HG03521 (cell line): ENCODE measurements at regions not wholly inside any gene's neighbourhood (a gene's known extent, or its start where the extent isn't known, plus 50 kb on each side); places are given as distances from the start of the nearest gene placed in this dataset.
"Not testable (repeated sequence)": the region's sequence is repeated elsewhere in the genome, so short reads cannot be mapped to it uniquely, and the experiment has no call there.

Experiments used
- ATAC-seq: cut with Tn5 transposase; IDR thresholded peaks from one replicate; pipeline ENCODE4 v1.9.1; 2021; ENCODE audit warnings: mild to moderate bottlenecking, moderate library complexity; ENCODE audit not compliant: unreplicated experiment

GRCh38 chr2:128413718-128414341 lies 95.2 kb upstream of the HS6ST1 start:
- ATAC-seq, result no peak

DNA sequence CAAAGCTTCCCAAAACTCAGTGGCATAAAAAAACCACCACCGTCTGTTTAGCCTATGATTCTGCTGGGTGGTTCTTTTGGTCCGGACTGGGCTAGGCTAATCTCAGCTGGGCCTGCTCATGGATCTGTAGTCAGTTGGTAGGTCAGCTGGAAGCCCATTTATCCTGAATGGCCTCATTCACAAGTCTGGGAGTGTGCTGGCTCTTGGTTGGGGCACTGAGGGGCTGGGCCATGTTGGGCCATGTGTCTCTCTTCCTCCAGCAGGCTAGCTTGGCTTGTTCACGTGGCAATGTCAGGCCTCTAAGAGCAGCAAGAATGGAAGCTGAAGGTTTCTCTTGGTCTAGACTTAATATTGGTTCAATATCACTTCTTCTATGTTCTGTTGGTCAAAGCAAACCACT lies 95.7 kb upstream of the HS6ST1 start:
- ATAC-seq, result no peak

- no peak for ATAC-seq
Measured at GRCh38 chr2:128414946-128415778, 96.5 kb upstream of the HS6ST1 start.

DNA sequence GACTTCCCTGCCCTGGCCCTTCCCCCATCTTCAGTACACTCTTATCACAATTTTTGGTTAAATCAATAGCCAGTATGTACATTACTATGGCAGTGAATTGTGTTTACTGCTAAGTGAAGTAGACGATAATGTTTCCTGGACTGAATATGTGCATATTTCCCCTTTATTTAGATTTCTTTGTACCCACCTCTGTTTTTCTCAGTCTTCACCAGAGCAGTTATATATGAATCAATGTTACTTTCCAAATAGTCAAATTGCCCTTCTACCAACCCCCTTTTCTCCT lies 97.1 kb upstream of the HS6ST1 start:
- no peak for ATAC-seq

- no peak for ATAC-seq
Measured at GRCh38 chr2:128416109-128416785, 97.6 kb upstream of the HS6ST1 start.

DNA sequence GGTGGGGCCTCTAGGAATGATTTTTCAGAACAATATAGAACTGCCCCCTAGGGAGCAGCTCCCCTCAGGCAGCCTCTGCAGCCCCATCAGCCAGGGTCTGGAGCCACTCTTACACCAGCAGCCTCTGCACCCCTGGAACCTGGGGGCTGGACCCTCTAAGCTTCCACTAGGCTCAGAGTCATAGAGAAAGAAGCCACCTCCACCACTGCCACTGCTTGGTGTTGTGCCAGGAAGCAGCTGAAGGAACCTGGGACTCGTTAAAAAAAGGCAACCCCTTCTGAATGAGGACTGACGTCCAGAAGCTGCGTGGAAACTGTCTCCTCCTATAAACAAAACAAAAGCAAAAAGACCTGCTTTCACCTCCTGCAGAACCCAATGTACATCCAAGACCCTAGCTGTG lies 98.1 kb upstream of the HS6ST1 start:
- no peak for ATAC-seq

GRCh38 chr2:128417264-128417663 lies 98.6 kb upstream of the HS6ST1 start:
- ATAC-seq, result not testable (repeated sequence)

DNA sequence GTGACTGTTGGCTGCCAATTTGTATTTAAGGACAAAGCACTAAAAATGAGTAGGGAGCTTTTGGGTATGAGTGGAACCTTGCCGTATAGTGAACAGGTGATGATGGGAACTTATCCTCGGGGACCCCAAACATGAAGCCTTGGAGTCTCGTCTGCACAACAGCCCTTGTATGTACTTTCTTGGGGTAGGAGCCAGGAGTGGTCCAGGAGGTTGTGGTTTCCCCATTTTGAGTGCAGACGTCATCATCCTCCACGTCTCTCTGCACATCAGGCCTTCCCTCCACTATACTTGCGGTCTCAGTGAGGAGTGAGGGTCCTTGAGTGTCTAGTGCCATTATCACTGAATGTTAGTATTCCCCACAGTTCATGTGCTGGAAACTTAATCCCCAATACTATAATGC lies 101.5 kb upstream of the HS6ST1 start:
- ATAC-seq, result no peak

DNA sequence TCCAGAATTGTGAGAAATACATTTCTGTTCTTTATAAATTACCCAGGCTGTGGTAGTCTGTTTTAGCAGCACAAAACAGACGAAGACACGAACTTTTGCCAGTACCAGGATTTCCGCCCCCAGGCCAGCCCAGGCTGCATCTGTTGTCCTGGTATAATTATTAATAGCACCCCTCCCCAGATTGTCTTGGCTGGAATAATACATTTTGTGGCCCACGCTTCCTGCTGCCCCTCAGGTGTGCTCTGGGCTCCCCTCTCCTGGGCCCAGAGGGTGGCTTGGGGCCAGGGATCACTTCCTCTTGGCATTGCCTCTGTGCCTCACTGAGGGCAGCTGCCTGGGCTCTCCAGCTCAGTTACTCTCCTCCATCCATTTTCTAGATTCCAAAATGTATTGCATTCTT lies 102.1 kb upstream of the HS6ST1 start:
- ATAC-seq, result no peak

DNA sequence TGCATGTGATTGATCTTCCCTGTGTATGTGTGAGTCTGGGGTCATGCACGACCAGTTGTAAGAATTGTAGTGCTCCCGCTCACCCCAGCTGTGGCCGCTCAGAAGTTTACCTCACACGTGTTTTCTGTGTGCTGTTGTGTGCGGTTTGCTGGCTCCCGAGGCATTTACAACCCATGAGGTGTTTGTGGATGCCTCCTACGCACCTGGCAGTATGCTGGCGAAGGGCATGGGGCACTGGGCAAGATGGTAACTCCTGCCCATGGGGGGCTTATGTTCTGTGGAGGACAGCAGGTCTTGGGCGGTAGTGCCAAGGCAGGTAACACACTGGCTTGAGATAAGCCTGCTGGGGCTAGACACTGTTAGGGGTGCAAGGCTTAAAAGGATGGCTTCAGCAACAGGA lies 102.6 kb upstream of the HS6ST1 start:
- ATAC-seq, result no peak

GRCh38 chr2:128421861-128422311 lies 103.2 kb upstream of the HS6ST1 start:
- ATAC-seq, result no peak

DNA sequence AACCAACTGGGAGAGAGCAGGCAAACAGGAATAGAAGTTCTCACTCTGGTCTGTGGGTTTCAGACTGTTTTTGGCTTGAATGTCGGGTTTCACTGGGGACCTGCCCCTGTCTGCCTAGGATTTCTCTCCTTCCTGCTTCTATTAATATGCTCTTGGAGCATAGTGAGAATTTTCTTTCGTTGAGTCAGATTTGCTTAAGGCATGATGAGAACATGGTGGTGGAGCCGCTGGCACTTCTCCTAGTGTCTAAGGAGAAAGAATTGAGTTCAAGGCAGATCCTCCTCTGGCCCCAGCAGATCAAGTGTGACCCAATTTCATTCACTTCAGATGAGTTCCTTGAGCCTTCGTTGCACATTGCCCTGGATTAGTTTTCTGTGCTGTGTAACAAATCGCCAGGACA lies 103.9 kb upstream of the HS6ST1 start:
- no peak for ATAC-seq

DNA sequence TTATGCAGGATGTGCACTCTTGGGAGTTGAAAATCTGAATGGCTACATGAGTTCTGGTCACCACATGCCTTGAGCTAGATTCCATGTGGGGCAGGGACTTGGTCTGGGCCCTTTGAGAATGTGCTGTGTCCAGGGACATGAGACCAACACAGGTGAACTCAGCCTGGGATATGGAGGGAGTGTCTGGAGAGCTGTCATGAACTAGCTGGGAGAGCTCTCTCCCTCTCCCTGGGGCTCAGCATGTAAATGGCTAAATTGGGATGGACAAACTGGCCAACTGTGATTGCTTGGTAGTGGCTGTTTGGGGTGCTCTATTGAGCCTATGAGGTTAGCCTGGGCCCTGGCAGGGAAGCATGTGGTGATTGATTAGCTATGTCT lies 105.1 kb upstream of the HS6ST1 start:
- no peak for ATAC-seq

DNA sequence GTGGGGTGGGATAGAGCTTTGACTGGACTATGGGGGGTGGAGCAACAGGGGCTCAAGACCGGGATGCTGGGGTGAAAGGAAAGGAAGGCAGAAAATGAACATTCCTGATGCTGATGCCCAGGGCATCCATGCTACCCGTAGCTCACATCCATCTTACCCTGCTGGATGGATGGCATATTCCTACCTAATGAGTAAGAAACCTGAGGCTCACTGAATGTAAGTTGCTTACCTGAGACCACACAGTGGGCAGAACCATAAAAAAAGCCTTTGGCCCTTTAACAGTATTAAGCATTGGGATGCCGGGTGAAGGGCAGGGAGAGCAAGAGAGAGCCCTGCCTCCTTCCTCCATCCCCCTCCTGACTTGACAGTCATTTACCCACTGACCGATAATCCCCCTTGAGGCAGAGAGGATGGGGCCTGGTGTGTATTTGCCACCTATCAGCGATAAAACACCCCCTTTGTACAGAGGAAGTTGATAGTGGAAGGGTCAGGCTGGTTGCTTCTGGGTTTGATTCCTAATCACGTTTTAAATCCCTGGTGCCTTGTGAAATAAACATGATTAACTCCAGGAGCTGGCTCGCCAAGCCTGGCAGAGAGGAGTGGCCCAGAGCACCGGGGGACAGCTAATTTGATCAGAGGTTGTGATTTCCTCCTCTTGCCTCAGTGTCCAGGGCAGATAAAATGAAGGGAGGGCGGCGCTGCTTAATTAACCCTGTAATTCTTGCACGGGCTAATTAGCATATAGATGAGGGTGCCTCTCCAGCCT lies 105.9 kb upstream of the HS6ST1 start:
- ATAC-seq, result no peak

GRCh38 chr2:128425216-128425615 lies 106.5 kb upstream of the HS6ST1 start:
- no peak for ATAC-seq

- no peak for ATAC-seq
Measured at GRCh38 chr2:128425731-128426620, 107.3 kb upstream of the HS6ST1 start.

GRCh38 chr2:128427413-128427755 lies 108.7 kb upstream of the HS6ST1 start:
- no peak for ATAC-seq

- ATAC-seq, result no peak
Measured at GRCh38 chr2:128428415-128428814, 109.7 kb upstream of the HS6ST1 start.

DNA sequence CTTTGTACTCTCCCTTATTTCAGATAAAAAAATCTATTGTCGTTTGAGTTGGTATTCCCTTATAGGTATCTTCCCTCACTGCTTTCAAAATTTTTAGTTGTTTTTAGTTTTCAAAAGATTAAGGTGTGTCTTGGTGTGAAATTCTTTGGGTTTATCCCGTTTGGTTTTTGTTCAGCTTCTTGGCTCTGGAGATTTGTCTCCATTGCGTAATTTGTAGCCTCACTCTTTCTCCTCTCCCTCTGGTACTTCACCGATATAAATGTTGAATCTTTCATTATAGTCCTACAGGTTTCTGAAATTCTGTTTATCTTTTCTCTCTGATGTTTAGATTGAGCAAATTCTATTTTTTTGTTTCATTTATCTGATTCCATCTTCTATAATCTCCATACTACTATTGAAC lies 113.8 kb upstream of the HS6ST1 start:
- no peak for ATAC-seq

GRCh38 chr2:128433911-128434550 lies 115.4 kb upstream of the HS6ST1 start:
- ATAC-seq, result no peak
